ENCODE measurements at regions not wholly inside any gene's neighbourhood (a gene's known extent, or its start where the extent isn't known, plus 50 kb on each side); places are given as distances from the start of the nearest gene placed in this dataset.

GRCh38 chr10:130737186-130737585 is 574.3 kb downstream of the TCERG1L start:
- no peak for DNase-seq

DNA sequence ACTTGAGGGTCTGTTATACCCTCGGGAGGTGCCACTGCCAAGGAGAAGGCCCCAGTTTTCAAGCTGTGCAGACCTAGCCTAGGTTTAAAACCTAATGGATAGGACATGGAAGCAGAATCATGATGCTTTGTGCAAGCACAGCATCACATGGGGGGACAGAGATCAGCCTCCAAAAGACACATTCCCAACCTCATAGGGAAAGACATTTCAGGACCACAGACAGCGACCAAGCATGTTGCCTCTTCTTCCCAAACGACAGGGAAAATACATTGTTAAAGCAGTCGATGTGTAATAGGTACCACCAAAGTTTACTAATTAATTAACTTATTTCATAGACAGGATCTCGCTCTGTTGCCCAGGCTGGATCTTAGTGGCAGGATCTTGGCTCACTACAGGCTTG is 573.9 kb downstream of the TCERG1L start:
- DNase-seq: no peak

- no peak for DNase-seq
Observed at GRCh38 chr10:130739016-130739756, 572.3 kb downstream of the TCERG1L start.

DNA sequence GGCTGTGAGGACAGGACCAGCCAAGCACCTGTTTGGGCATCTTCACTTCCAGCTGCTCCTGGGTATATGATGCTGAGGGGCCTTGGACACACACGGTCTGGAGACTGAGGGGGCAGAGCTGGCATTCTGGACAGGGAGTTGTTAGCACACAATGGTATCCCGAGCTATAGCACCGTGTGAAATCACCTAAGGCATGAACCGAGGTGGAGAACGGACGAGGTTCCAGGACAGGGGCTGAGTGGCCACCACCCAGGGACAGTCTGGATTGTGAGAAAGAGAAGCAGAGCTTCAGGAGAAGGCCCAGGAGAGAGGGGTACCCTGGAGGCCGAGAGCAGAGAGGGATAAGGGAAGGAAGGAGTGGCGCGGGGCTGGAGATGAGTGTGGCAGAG is 571.8 kb downstream of the TCERG1L start:
- DNase-seq: no peak

GRCh38 chr10:130740166-130740565 is 571.4 kb downstream of the TCERG1L start:
- DNase-seq: no peak

- no peak for DNase-seq
Observed at GRCh38 chr10:130740915-130741750, 570.4 kb downstream of the TCERG1L start.

GRCh38 chr10:130741901-130742855 is 569.3 kb downstream of the TCERG1L start:
- DNase-seq: no peak

- no peak for DNase-seq
Observed at GRCh38 chr10:130742941-130743675, 568.4 kb downstream of the TCERG1L start.

GRCh38 chr10:130743751-130744271 is 567.7 kb downstream of the TCERG1L start:
- DNase-seq: no peak

DNA sequence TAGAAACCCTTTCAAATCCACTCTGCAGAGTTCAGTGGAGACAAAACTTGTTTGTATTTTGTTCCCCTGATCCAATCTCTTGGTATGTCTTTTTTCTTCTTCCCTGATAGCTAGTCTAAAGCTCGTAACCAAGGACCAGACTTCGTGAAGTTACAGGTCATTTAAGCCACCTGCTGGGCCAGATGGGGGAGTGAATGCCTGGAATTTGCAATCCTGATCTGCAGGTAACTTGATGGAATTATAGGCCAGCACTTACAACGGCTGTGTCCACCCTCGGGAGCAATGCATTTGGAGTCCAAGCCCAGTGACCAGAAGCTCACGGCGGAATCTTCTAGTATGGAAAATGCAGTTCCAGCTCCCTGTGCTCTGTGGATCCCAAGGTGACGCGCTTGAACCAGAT is 566.9 kb downstream of the TCERG1L start:
- no peak for DNase-seq

DNA sequence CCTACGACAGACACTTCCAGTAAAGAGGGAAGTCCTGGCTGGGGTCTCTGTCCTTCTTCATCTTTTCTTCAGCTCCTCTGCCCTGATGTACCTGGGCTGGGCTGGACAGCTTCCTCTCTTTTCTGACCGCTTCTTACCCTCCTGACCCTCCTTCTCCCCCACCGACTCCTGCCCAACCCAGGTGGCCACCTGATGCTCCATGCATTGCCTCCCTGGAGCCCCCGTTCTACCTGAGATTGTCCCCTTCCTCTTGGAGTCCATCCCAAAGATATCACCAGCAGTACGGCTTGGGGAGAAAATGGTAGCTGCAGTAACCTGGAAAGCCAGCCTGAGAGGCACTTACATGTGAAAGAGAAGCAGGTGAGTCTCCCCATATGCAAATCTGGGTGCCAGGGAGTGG is 566.3 kb downstream of the TCERG1L start:
- no peak for DNase-seq

- no peak for DNase-seq
Observed at GRCh38 chr10:130745821-130746220, 565.7 kb downstream of the TCERG1L start.

DNA sequence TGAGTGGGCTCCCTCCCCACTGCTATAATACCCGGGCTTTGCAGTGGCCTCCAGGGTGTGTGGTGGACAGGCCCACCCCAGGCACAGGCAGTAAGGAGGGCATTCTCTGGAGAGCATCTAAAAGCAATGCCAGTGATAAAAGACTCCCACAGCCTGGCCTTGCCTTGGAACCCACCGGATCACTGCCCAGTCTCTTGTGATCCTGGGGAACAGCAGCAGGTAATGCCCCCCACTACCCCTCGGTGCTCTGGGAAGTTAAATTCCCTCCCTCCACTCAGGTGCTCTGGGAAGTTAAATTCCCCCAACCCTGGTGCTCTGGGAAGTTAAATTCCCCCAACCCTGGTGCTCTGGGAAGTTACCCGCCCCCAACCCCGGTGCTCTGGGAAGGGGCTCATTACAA is 565.2 kb downstream of the TCERG1L start:
- no peak for DNase-seq

DNA sequence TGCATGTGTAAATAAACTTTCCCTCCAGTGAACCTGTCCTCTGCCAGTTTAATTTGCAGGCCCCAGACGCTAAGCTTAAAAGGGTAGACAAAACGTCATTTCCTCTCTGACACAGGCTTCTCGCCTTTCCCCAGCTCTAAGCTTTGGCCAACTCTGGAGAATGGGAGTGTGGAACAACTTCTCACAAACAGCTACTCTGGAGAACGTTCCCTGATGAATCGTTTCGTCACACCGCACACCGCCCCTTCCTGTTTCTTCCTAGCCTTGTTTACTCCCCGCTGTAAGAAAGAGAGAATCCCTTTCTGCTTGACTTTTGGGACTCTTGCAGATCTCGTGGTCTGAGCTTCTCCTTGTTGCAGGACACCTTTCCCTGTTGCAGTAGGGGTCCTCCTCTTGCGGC is 564.2 kb downstream of the TCERG1L start:
- no peak for DNase-seq

DNA sequence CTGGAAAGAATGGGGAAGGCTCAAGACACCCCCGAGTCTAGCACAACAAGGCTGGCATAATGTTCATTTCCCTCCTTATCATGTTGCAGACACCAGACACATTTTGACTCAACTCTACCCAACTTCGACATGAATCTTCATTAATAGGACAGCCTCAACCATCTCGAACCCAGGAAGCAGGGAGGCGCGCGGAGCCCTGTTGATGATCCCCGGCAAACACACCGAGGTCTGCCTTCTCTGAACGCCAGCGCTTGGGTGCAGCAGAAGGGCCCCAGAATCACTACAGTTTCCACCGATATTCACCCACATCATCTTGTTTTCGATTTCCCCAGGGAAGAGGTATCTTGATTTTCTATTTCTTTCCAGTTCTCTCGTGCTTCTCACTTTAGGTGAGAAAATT is 563.6 kb downstream of the TCERG1L start:
- DNase-seq: no peak

- DNase-seq: no peak
Observed at GRCh38 chr10:130748409-130749057, 563.0 kb downstream of the TCERG1L start.

DNA sequence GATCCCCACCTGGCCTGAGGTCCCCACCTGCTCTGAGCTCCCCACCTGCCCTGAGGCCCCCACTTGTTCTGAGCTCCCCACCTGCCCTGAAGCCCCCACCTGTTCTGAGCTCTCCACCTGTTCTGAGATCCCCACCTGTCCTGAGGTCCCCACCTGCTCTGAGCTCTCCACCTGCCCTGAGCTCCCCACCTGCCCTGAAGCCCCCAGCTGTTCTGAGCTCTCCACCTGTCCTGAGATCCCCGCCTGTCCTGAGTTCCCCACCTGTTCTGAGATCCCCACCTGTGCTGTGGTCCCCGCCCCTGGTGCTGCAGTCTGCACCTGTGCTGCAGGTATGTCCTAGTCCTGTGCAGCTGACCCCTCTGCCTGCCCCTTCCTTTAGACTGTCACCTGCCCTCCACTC is 561.6 kb downstream of the TCERG1L start:
- no peak for DNase-seq

DNA sequence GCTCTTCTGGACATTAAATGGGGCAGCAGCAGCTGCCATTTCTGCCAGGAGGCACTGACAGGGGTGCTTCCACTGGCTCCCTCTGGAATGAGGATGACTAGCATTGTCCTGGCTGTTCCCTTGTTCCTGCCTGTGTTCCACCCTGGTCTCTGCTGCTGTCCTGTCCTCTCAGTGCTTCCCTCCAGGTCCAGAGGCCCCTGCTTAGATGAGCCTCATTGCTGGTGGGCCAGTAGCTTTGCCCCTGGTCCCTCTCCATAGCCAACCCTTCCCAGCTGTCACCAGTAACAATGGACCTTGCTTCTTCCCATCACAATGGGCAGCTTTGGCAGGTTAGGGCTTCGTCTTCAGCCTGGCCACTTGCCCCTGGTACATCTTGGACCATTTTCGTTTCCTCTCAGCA is 561.1 kb downstream of the TCERG1L start:
- DNase-seq: no peak

- no peak for DNase-seq
Observed at GRCh38 chr10:130751106-130751840, 560.2 kb downstream of the TCERG1L start.

GRCh38 chr10:130751851-130752250 is 559.7 kb downstream of the TCERG1L start:
- no peak for DNase-seq

DNA sequence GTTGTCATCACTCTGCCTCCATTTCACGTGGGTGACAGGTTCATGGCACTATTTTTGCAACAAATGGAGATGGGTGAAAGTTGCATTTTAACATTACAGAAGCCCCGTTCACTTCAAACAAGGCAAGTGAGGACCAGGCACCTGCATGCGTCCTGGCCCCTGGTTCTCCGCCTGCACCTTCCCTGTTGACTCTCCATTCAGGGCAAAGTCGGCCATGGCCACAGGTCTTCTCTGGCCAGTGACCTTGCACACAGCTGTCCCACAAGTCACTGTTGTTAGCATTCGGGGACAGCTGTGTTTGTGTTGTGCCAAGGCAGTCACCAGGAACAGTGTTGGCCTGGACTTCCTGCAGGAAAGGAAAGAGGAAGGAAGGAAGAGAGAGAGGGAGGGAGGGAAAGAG is 554.9 kb downstream of the TCERG1L start:
- DNase-seq: no peak
